HG03558 (cell line): ENCODE measurements at regions not wholly inside any gene's neighbourhood (a gene's known extent, or its start where the extent isn't known, plus 50 kb on each side); places are given as distances from the start of the nearest gene placed in this dataset.
"Not testable (repeated sequence)": the region's sequence is repeated elsewhere in the genome, so short reads cannot be mapped to it uniquely, and the experiment has no call there.

Experiments used
- ATAC-seq: cut with Tn5 transposase; IDR thresholded peaks from one replicate; pipeline ENCODE4 v1.9.1; 2021; ENCODE audit warnings: moderate number of reproducible peaks; ENCODE audit not compliant: unreplicated experiment; ENCODE audit errors: extremely low read depth

DNA sequence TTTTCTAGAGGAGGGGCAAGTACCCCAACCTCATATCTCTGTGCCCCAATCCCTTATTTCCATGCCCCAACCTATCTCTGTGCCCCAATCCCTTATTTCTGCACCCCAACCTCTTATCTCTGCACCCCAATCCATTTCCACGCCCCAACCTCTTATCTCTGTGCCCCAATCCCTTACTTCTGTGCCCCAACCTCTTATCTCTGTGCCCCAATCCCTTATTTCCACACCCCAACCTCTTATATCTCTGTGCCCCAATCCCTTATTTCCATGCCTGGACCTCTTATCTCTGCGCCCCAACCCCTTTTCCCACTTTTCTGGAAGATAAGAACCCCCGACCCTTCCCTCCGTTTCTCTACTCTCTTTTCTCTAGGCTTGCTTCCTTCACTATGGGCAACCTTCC lies 199.0 kb downstream of the JRKL start:
- not testable (repeated sequence) for ATAC-seq

GRCh38 chr11:96595011-96595410 lies 205.2 kb downstream of the JRKL start:
- ATAC-seq: no peak

GRCh38 chr11:96607864-96608558 lies 218.2 kb downstream of the JRKL start:
- ATAC-seq: no peak

GRCh38 chr11:96614101-96614500 lies 224.3 kb downstream of the JRKL start:
- no peak for ATAC-seq

DNA sequence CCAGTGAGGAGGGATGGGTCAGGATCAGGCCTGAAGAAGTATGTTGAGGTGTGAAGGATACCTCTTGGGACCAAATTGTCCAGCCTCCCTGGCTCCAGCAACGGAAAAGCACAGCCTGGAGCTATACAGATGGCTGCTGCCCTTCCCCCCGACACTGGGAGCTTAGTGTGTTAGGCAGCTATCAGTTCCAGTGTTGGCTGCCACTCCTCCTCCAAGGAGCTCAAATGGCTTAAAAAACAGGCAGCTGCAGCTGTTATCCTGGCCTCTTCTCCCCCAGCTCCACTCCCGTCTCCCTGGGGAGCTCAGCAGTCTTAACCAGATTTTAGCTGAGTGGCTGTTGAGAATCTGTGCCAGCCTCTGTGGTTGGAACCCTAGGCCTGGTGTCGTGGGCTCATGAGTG lies 225.0 kb downstream of the JRKL start:
- no peak for ATAC-seq

- no peak for ATAC-seq
Measured at GRCh38 chr11:96620464-96621044, 230.7 kb downstream of the JRKL start.

- no peak for ATAC-seq
Measured at GRCh38 chr11:96621161-96621560, 231.3 kb downstream of the JRKL start.

DNA sequence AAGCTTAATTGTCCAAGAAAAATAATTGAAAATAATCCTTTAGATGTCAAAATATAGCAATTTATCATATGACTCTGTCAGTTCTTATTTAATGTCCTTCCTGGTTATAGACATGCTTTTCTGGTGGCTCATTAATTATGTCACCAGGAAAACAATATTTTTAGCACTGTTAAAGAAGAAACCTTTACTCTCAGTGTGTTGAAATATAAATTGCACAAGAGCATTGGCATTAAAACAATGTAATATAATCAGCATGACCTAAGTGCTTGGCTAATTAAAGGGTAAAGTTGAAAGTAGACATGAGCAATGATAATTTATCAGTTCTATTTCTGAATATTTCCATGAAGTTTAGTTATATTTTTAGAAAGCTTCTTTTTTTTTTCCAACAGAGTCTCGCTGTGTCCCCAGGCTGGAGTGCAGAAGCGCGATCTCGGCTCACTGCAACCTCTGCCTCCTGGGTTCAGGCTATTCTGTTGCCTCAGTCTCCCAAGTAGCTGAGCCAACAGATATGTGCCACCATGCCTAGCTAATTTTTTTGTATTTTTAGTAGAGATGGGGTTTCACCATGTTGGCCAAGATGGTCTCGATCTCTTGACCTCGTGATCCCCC lies 232.3 kb downstream of the JRKL start:
- no peak for ATAC-seq

GRCh38 chr11:96624126-96624525 lies 234.3 kb downstream of the JRKL start:
- no peak for ATAC-seq

DNA sequence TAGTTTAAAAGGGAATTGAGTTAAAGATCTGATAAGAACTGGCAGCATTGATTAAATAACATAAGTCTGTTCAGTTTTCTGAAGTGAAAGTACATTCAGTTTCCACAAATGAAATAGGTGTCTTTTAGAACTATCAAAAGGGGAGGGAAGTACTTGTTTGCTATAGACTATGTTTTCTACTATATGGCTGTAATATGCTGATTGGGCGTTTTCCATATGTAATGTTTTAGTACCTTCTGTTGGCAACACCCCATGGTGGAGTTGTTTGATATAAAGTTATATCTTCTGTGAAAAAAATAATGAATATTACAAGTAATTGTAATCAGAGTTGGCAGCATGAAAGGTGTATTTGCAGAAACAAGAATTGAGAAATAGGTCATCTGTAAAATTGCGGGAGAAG lies 237.6 kb downstream of the JRKL start:
- ATAC-seq: no peak

GRCh38 chr11:96635655-96636054 lies 245.8 kb downstream of the JRKL start:
- ATAC-seq: no peak

GRCh38 chr11:96641261-96641660 lies 251.4 kb downstream of the JRKL start:
- ATAC-seq: no peak

GRCh38 chr11:96642583-96642982 lies 252.8 kb downstream of the JRKL start:
- no peak for ATAC-seq

DNA sequence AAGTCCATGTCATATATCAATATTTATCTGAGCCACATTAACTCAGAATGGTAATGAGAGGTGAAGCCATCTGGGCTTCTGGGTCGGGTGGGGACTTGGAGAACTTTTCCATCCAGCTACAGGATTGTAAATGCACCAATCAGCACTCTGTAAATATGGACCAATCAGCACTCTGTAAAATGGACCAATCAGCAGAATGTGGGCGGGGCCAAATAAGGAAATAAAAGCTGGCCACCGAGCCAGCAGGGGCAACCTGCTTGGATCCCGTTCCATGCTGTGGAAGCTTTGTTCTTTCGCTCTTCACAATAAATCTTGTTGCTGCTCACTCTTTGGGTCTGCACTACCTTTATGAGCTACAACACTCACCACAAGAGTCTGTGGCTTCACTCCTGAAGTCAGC lies 253.4 kb downstream of the JRKL start:
- ATAC-seq: no peak

DNA sequence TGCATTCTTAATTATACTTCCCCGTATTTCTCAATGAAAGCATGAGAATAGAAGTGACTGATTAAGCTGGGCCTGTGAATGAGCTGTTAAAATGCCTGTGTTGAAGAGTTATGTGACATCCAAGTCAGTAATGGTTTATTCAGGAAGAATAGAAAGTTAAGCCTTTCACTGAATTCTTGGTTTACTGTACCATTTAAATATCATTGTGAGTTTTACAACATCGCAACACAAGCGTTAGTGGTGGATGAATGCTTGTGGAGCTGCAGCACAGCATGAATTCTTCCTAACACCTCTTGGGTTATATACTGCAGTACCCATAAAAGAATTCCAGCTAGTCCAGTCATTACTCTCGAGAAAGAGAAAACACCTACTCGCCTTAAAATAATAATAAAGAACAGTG lies 257.8 kb downstream of the JRKL start:
- ATAC-seq: no peak

- ATAC-seq: no peak
Measured at GRCh38 chr11:96648991-96649390, 259.2 kb downstream of the JRKL start.

DNA sequence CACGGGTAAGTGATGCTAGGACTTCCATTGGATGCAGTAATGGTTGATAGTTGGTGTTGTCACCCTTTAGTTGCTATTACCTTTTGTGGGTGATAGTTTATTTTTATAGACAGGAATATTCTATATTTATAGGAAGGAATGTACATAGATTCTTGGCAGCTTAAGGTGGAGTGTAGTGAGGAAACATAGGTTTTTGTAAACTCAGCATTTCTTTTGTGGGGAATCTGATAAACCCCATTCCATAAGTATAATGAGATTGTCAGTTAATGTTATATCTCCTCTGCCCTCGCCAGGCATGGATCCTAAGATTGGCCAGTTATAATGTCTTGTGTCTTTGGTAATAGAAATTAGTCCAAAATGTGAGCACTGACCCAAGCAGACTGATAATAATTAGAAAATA lies 262.7 kb downstream of the JRKL start:
- ATAC-seq: no peak

GRCh38 chr11:96655474-96655873 lies 265.7 kb downstream of the JRKL start:
- ATAC-seq: no peak

DNA sequence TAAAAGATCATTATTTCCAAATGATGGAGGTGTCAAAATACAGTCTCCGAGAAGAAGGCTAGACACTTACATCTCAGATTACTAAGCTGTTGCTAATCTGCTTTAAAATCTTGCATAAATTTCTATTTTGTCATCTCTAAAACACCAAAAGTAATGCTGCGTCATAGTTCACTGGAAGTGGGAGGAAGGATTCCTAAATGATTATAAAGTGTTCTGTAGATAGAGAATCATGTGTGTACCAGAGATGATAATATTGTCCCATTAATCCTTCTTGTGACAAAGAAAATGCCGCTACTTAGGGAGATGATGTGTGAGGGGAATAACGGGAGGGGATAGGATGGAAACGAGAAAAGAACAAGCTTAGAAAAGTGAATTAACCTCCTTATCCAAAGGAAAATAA lies 268.6 kb downstream of the JRKL start:
- no peak for ATAC-seq

- no peak for ATAC-seq
Measured at GRCh38 chr11:96664110-96664509, 274.3 kb downstream of the JRKL start.

DNA sequence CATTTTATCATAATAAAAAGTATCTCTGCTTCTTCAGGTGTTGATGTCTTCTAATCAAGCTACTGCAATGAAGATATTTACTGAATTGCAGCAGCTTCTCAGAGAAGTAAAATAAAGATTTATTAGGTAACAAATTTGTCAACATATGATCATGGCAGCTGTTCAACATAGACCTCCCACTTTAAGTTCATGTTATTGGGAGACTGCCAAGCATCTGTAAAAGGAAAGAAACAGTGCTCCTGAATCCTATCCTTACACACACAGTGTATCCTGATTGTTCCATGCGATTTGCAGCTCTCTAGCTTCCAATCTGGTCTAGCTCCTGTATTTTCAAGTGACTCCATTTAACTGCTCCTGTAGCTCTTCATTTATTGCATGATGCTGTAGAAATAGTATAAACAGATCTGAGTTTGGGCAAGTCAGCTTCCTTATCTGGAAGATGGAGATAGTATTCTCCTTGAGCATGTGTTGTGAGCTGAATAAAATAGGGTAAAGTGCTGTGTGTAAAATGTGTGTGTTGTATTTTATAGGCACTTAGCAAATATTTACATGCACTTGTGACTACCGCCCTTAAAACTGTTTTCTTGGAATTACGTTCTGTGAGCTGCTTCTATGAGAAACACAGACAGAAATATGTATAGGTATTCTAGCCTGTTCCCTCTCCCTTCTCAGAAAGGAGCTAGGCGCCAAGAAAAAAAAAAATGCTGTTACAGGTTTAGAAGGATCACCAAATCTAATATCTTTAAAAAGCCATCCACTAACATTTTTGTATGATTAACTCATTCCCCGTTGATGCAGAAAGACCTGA lies 290.6 kb downstream of the JRKL start:
- no peak for ATAC-seq
